NB4 (cell line): ENCODE measurements at regions not wholly inside any gene's neighbourhood (a gene's known extent, or its start where the extent isn't known, plus 50 kb on each side); places are given as distances from the start of the nearest gene placed in this dataset.
"Not testable (repeated sequence)": the region's sequence is repeated elsewhere in the genome, so short reads cannot be mapped to it uniquely, and the experiment has no call there.

Source experiments
- DNase-seq: peaks from one replicate; pipeline ENCODE4 v3.0.0; 2010; ENCODE audit warnings: low read depth
- H3K4me3 ChIP-seq: one replicate; pipeline ENCODE4 v1.5.1; 2011; ENCODE audit warnings: mild to moderate bottlenecking, low read depth, low read length, moderate library complexity
- CTCF ChIP-seq: IDR thresholded peaks from one replicate; pipeline ENCODE4 v1.5.1; 2012; ENCODE audit warnings: low read depth, low read length
- MAX ChIP-seq: IDR thresholded peaks from 2 replicates; pipeline ENCODE4 v1.6.1; 2011; ENCODE audit warnings: low read depth, low read length
- MYC ChIP-seq: IDR thresholded peaks from 2 replicates; pipeline ENCODE4 v1.6.1; 2011; ENCODE audit warnings: low read depth, low read length
- POLR2A ChIP-seq: IDR thresholded peaks from 2 replicates; pipeline ENCODE4 v1.6.1; 2011; ENCODE audit warnings: mild to moderate bottlenecking; ENCODE audit not compliant: insufficient read length; ENCODE audit errors: extremely low read depth

GRCh38 chr10:61818251-61818650 is 83.2 kb upstream of the ARID5B start:
- not testable (repeated sequence) for DNase-seq, H3K4me3 ChIP-seq

GRCh38 chr10:61819208-61819607 is 82.3 kb upstream of the ARID5B start:
- DNase-seq, result no peak
- H3K4me3 ChIP-seq, result no peak overlapping the region
- TF ChIP-seq POLR2A, result no peak
- no peak for TF ChIP-seq MAX
- TF ChIP-seq CTCF, result no peak
- no peak for TF ChIP-seq MYC

- H3K4me3 ChIP-seq, result no peak overlapping the region
- TF ChIP-seq MAX, result no peak
- TF ChIP-seq CTCF, result no peak
- no peak for DNase-seq
These were observed 80.3 kb upstream of the ARID5B start for GRCh38 chr10:61821153-61821552.

- no peak for DNase-seq
- H3K4me3 ChIP-seq, result no peak overlapping the region
- no peak for TF ChIP-seq POLR2A
- no peak for TF ChIP-seq MAX
- TF ChIP-seq CTCF, result no peak
- no peak for TF ChIP-seq MYC
These were observed 79.8 kb upstream of the ARID5B start for GRCh38 chr10:61821693-61822092.

GRCh38 chr10:61822096-61822495 is 79.4 kb upstream of the ARID5B start:
- DNase-seq, result no peak
- no peak overlapping the region for H3K4me3 ChIP-seq
- TF ChIP-seq MAX (no peak), POLR2A (no peak), MYC (no peak), CTCF (no peak)

GRCh38 chr10:61822781-61823230 is 78.7 kb upstream of the ARID5B start:
- no peak for DNase-seq

GRCh38 chr10:61825001-61825400 is 76.5 kb upstream of the ARID5B start:
- H3K4me3 ChIP-seq, result no peak overlapping the region
- no peak for TF ChIP-seq MYC
- TF ChIP-seq CTCF, result no peak
- no peak for TF ChIP-seq MAX
- no peak for TF ChIP-seq POLR2A
- DNase-seq, result no peak

More at GRCh38 chr10:61822781-61823230, 78.7 kb upstream of the ARID5B start:
- H3K4me3 ChIP-seq, result no peak overlapping the region
- no peak for TF ChIP-seq MAX
